ENCODE measurements at regions not wholly inside any gene's neighbourhood (a gene's known extent, or its start where the extent isn't known, plus 50 kb on each side); places are given as distances from the start of the nearest gene placed in this dataset.

GRCh38 chr15:93141371-93141794 is 52.4 kb upstream of the RGMA start:
- H3K9me3 ChIP-seq (ENCODE audit: insufficient read depth, low read depth, low read length), result no peaks in the 10 kb centered on the region
- H3K4me1 ChIP-seq (ENCODE audit: insufficient read depth, low read length, poor library complexity, severe bottlenecking), result no peaks in the 10 kb centered on the region
- no peaks in the 10 kb centered on the region for H3K27me3 ChIP-seq (ENCODE audit: insufficient read depth, low read length, poor library complexity, severe bottlenecking)
- no peaks in the 10 kb centered on the region for H3K79me2 ChIP-seq (ENCODE audit: insufficient read depth, low read length)
- no peaks in the 10 kb centered on the region for H3K9me2 ChIP-seq (replicated peaks; ENCODE audit: low read depth, low read length)
- no peaks in the 10 kb centered on the region for H3K36me3 ChIP-seq (ENCODE audit: insufficient read depth, low read length)
- H3K4me2 ChIP-seq (ENCODE audit: low read depth, low read length, poor library complexity, severe bottlenecking), result no peak overlapping the region
- H2AFZ ChIP-seq (ENCODE audit: low read length), result peak overlapping the region; percentile 44; the same call in 1 of the 2 replicates
- no peak overlapping the region for H3K4me3 ChIP-seq (ENCODE audit: low read length, poor library complexity, severe bottlenecking)
- H3F3A ChIP-seq (ENCODE audit: low read depth), result no peaks in the 10 kb centered on the region
- TF ChIP-seq CTCF (conservative IDR thresholded peaks at IDR 0.05; ENCODE audit: low read length) (no peak), EZH2phosphoT487 (IDR thresholded peaks at IDR 0.05; ENCODE audit: borderline replicate concordance) (no peak)
- no peak overlapping the region for H3K9ac ChIP-seq (ENCODE audit: low read depth, low read length, poor library complexity, severe bottlenecking)
- no peaks in the 10 kb centered on the region for H4K20me1 ChIP-seq (ENCODE audit: insufficient read depth, low read length, poor library complexity, severe bottlenecking)

GRCh38 chr15:93139436-93139835 is 50.4 kb upstream of the RGMA start:
- Histone ChIP-seq H3K9me2 (replicated peaks; ENCODE audit: low read depth, low read length) (no peaks in the 10 kb centered on the region), H3K4me2 (ENCODE audit: low read depth, low read length, poor library complexity, severe bottlenecking) (no peak overlapping the region), H3K27me3 (ENCODE audit: insufficient read depth, low read length, poor library complexity, severe bottlenecking) (no peaks in the 10 kb centered on the region), H4K20me1 (ENCODE audit: insufficient read depth, low read length, poor library complexity, severe bottlenecking) (no peaks in the 10 kb centered on the region), H3F3A (ENCODE audit: low read depth) (no peaks in the 10 kb centered on the region), H3K9me3 (ENCODE audit: insufficient read depth, low read depth, low read length) (no peaks in the 10 kb centered on the region), H3K79me2 (ENCODE audit: insufficient read depth, low read length) (no peaks in the 10 kb centered on the region), H3K4me1 (ENCODE audit: insufficient read depth, low read length, poor library complexity, severe bottlenecking) (no peaks in the 10 kb centered on the region), H3K36me3 (ENCODE audit: insufficient read depth, low read length) (no peaks in the 10 kb centered on the region), H3K9ac (ENCODE audit: low read depth, low read length, poor library complexity, severe bottlenecking) (no peak overlapping the region), H3K4me3 (ENCODE audit: low read length, poor library complexity, severe bottlenecking) (no peak overlapping the region), H2AFZ (ENCODE audit: low read length) (no peak overlapping the region)
- TF ChIP-seq CTCF (conservative IDR thresholded peaks at IDR 0.05; ENCODE audit: low read length) (no peak), EZH2phosphoT487 (IDR thresholded peaks at IDR 0.05; ENCODE audit: borderline replicate concordance) (no peak)

GRCh38 chr15:93138681-93139250 is 49.8 kb upstream of the RGMA start:
- H3F3A ChIP-seq (ENCODE audit: low read depth), result no peaks in the 10 kb centered on the region
- H3K36me3 ChIP-seq (ENCODE audit: insufficient read depth, low read length), result no peaks in the 10 kb centered on the region

More at GRCh38 chr15:93138681-93139250, 49.8 kb upstream of the RGMA start:
- Histone ChIP-seq H3K9ac (ENCODE audit: low read depth, low read length, poor library complexity, severe bottlenecking) (no peak overlapping the region), H3K4me3 (ENCODE audit: low read length, poor library complexity, severe bottlenecking) (no peak overlapping the region), H2AFZ (ENCODE audit: low read length) (no peak overlapping the region), H3K9me3 (ENCODE audit: insufficient read depth, low read depth, low read length) (no peaks in the 10 kb centered on the region), H3K27me3 (ENCODE audit: insufficient read depth, low read length, poor library complexity, severe bottlenecking) (no peaks in the 10 kb centered on the region), H4K20me1 (ENCODE audit: insufficient read depth, low read length, poor library complexity, severe bottlenecking) (no peaks in the 10 kb centered on the region), H3K4me1 (ENCODE audit: insufficient read depth, low read length, poor library complexity, severe bottlenecking) (no peaks in the 10 kb centered on the region), H3K9me2 (replicated peaks; ENCODE audit: low read depth, low read length) (no peaks in the 10 kb centered on the region), H3K4me2 (ENCODE audit: low read depth, low read length, poor library complexity, severe bottlenecking) (no peak overlapping the region), H3K79me2 (ENCODE audit: insufficient read depth, low read length) (no peaks in the 10 kb centered on the region)
- TF ChIP-seq EZH2phosphoT487 (IDR thresholded peaks at IDR 0.05; ENCODE audit: borderline replicate concordance) (no peak), CTCF (conservative IDR thresholded peaks at IDR 0.05; ENCODE audit: low read length) (no peak)

Measured in Loucy (cell line).